ENCODE measurements at regions not wholly inside any gene's neighbourhood (a gene's known extent, or its start where the extent isn't known, plus 50 kb on each side); places are given as distances from the start of the nearest gene placed in this dataset.

- TF ChIP-seq CTCF (IDR thresholded peaks at IDR 0.05; ENCODE audit: low read depth, low read length) = no peak
- TF ChIP-seq EZH2phosphoT487 (IDR thresholded peaks at IDR 0.05; ENCODE audit: low read depth) = no peak
These were observed 282.1 kb downstream of the OMA1 start for GRCh38 chr1:58264462-58264861.
